H1 (cell line): ENCODE measurements at regions not wholly inside any gene's neighbourhood (a gene's known extent, or its start where the extent isn't known, plus 50 kb on each side); places are given as distances from the start of the nearest gene placed in this dataset.

Experiments used
- CHD1 ChIP-seq: IDR thresholded peaks from 2 replicates; pipeline ENCODE4 v1.6.1; 2012; ENCODE audit warnings: low read depth, low read length, improper control_type of control experiment
- NANOG ChIP-seq: IDR thresholded peaks from 2 replicates; pipeline ENCODE4 v1.6.1; 2011; ENCODE audit warnings: low read length, low read depth, mild to moderate bottlenecking, inconsistent platforms; ENCODE audit not compliant: insufficient read depth, poor library complexity, severe bottlenecking
- POLR2AphosphoS5 ChIP-seq: IDR thresholded peaks from 2 replicates; pipeline ENCODE4 v1.6.1; 2011; ENCODE audit warnings: low read depth, low read length
- RXRA ChIP-seq: IDR thresholded peaks from 2 replicates; pipeline ENCODE4 v1.6.1; 2011; ENCODE audit warnings: low read depth, mild to moderate bottlenecking, low read length, moderate library complexity; ENCODE audit not compliant: insufficient read depth
- SIN3A ChIP-seq, 2 experiments: IDR thresholded peaks in 1 of 2; conservative IDR thresholded peaks in 1 of 2; 2 replicates each; pipeline ENCODE4 v1.6.1; 2011 to 2012; ENCODE audit warnings: low read length in 2 of 2, improper control_type of control experiment in 1 of 2, low read depth in 1 of 2, mild to moderate bottlenecking in 1 of 2
- SP2 ChIP-seq: IDR thresholded peaks from 2 replicates; pipeline ENCODE4 v1.6.1; 2012; ENCODE audit warnings: mild to moderate bottlenecking, low read length, inconsistent platforms
- TCF12 ChIP-seq: IDR thresholded peaks from 2 replicates; pipeline ENCODE4 v1.6.1; 2011; ENCODE audit warnings: low read depth, mild to moderate bottlenecking, low read length

DNA sequence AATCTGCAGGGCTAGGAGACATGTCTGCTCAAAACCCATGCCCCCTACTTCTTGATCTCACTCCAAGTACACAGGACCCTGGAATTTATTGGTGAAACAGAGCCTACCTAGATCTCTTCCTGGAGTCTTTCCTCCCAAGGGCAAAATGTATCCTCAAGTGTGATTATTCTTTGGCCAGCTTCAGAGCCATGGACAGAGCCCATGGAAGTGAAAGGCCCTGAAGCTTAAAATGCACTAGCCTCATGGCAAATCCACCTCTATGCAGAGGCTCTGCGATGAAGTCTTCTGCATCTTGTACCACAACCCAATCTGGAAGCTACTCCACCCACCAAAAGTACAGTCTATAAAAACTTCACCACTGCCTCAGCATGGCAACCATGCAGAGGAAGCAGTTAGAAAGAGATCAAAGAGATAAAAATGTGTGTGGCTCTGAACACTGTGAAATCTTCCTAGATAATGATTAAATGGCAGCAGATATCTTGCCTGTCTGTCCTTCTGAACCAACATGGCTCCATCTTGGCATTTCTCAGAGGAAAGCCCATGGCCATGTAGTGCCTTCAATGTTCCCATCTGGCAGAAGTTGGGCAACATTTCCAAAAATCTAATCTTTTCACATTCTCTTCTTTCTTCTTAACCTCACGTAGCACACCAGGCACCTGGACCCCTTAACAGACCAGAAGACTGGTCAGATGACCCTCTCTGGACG, 142.9 kb upstream of the KLF7 start (continued):
- TF ChIP-seq SIN3A (conservative IDR thresholded peaks at IDR 0.05 in 1 of 2, IDR thresholded peaks at IDR 0.05 in 1 of 2; ENCODE audit: low read depth in 1 of 2, low read length in 2 of 2) (no peak), TCF12 (no peak), SP2 (no peak), POLR2AphosphoS5 (no peak), CHD1 (no peak), NANOG (no peak), RXRA (no peak)
